ENCODE measurements at regions not wholly inside any gene's neighbourhood (a gene's known extent, or its start where the extent isn't known, plus 50 kb on each side); places are given as distances from the start of the nearest gene placed in this dataset.

DNA sequence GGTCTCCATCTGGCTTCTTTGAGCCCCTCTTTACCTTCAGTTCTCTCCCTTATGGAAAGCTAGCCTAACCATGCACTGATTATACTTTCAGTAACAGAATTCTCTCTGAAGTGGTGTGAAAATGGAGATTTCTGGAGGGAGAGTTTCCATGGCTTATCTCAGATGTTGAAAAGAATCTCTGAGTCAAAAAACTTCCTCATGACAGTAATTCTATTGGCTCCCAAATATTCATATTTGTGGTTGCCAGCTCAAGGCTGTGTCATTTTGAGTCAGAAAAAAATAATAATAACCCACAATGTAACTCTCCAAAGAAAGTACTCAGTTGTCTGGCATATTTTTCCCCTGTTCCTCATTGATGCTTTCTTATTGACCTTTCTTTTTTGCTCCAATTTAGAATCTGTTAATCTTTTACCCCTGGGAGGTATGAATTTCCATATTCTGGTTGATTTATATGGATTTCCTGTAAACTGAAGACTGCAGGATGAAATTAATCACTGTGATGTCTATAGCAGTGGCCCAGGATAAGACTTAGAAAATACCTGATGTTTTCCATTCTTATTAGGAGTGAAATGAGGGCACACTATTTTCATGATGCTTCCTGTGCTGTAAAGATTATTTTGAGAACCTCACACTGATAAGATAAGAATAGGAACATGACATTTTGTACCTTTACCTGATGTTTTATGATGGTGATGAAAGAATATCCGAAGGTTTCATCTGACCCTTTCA lies 149.5 kb upstream of the EPHA3 start:
- TF ChIP-seq POLR2AphosphoS5 (IDR thresholded peaks at IDR 0.05) (no peak), EZH2 (IDR thresholded peaks at IDR 0.05; ENCODE audit: borderline replicate concordance, insufficient read depth, low read length, poor library complexity, severe bottlenecking) (no peak)
- TF ChIP-seq, protein P1, sequence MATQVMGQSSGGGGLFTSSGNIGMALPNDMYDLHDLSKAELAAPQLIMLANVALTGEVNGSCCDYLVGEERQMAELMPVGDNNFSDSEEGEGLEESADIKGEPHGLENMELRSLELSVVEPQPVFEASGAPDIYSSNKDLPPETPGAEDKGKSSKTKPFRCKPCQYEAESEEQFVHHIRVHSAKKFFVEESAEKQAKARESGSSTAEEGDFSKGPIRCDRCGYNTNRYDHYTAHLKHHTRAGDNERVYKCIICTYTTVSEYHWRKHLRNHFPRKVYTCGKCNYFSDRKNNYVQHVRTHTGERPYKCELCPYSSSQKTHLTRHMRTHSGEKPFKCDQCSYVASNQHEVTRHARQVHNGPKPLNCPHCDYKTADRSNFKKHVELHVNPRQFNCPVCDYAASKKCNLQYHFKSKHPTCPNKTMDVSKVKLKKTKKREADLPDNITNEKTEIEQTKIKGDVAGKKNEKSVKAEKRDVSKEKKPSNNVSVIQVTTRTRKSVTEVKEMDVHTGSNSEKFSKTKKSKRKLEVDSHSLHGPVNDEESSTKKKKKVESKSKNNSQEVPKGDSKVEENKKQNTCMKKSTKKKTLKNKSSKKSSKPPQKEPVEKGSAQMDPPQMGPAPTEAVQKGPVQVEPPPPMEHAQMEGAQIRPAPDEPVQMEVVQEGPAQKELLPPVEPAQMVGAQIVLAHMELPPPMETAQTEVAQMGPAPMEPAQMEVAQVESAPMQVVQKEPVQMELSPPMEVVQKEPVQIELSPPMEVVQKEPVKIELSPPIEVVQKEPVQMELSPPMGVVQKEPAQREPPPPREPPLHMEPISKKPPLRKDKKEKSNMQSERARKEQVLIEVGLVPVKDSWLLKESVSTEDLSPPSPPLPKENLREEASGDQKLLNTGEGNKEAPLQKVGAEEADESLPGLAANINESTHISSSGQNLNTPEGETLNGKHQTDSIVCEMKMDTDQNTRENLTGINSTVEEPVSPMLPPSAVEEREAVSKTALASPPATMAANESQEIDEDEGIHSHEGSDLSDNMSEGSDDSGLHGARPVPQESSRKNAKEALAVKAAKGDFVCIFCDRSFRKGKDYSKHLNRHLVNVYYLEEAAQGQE (IDR thresholded peaks at IDR 0.05; ENCODE audit: borderline replicate concordance) = no peak
- TF ChIP-seq, protein P2, sequence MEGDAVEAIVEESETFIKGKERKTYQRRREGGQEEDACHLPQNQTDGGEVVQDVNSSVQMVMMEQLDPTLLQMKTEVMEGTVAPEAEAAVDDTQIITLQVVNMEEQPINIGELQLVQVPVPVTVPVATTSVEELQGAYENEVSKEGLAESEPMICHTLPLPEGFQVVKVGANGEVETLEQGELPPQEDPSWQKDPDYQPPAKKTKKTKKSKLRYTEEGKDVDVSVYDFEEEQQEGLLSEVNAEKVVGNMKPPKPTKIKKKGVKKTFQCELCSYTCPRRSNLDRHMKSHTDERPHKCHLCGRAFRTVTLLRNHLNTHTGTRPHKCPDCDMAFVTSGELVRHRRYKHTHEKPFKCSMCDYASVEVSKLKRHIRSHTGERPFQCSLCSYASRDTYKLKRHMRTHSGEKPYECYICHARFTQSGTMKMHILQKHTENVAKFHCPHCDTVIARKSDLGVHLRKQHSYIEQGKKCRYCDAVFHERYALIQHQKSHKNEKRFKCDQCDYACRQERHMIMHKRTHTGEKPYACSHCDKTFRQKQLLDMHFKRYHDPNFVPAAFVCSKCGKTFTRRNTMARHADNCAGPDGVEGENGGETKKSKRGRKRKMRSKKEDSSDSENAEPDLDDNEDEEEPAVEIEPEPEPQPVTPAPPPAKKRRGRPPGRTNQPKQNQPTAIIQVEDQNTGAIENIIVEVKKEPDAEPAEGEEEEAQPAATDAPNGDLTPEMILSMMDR (IDR thresholded peaks at IDR 0.05; ENCODE audit: poor library complexity, severe bottlenecking) = no peak

Data from neural cell (in vitro differentiated cells).